Neural cell (in vitro differentiated cells): ENCODE measurements at regions not wholly inside any gene's neighbourhood (a gene's known extent, or its start where the extent isn't known, plus 50 kb on each side); places are given as distances from the start of the nearest gene placed in this dataset.
A peak's percentile ranks its signal among the peaks of the same experiment; 100 is the strongest.

Source experiments
- H2AFZ ChIP-seq: fragments of 200-600, 300-800 bp; sonication (generic), shearing (Covaris generic); 2 replicates; pipeline ENCODE4 v1.6.0; 2014; ENCODE audit warnings: low read depth, mild to moderate bottlenecking, antibody characterized with exemption, low read length, moderate library complexity
- H3F3A ChIP-seq: fragments of 200-600 bp; shearing (Covaris generic); 2 replicates; pipeline ENCODE4 v1.6.1; 2016; ENCODE audit warnings: mild to moderate bottlenecking, moderate library complexity, mixed read lengths, antibody characterized with exemption, low read length; ENCODE audit not compliant: insufficient read depth, poor library complexity, severe bottlenecking
- H3K27ac ChIP-seq: fragments of 200-600, 300-800 bp; sonication (generic), shearing (Covaris generic); 2 replicates; pipeline ENCODE4 v1.5.1; 2014; ENCODE audit warnings: mild to moderate bottlenecking, low read length, moderate library complexity
- H3K27me3 ChIP-seq: fragments of 300-800, 200-600 bp; sonication (generic), shearing (Covaris generic); 2 replicates; pipeline ENCODE4 v1.6.0; 2014; ENCODE audit warnings: mild to moderate bottlenecking, low read depth, low read length, moderate library complexity; ENCODE audit not compliant: insufficient read depth
- H3K36me3 ChIP-seq: fragments of 300-800, 200-600 bp; sonication (generic), shearing (Covaris generic); 2 replicates; pipeline ENCODE4 v1.5.1; 2014; ENCODE audit warnings: mild to moderate bottlenecking, antibody characterized with exemption, low read length, moderate library complexity; ENCODE audit not compliant: insufficient read depth
- H3K4me2 ChIP-seq: fragments of 300-800, 200-600 bp; sonication (generic), shearing (Covaris generic); 2 replicates; pipeline ENCODE4 v1.6.0; 2014; ENCODE audit warnings: mild to moderate bottlenecking, low read length
- H3K4me3 ChIP-seq: fragments of 300-800, 200-600 bp; sonication (generic), shearing (Covaris generic); 2 replicates; pipeline ENCODE4 v1.5.1; 2014; ENCODE audit warnings: mild to moderate bottlenecking, low read length, moderate library complexity
- H3K79me2 ChIP-seq: fragments of 200-600 bp; shearing (Covaris generic); replicated peaks from 2 replicates; pipeline ENCODE4 v1.6.0; 2014; ENCODE audit warnings: mild to moderate bottlenecking, low read length, moderate library complexity; ENCODE audit not compliant: insufficient read depth
- H3K9ac ChIP-seq: fragments of 300-800, 200-600 bp; sonication (generic), shearing (Covaris generic); 2 replicates; pipeline ENCODE4 v1.6.1; 2016; ENCODE audit warnings: mild to moderate bottlenecking, low read length, mixed read lengths
- H3K9me2 ChIP-seq: fragments of 200-600 bp; shearing (Covaris generic); 2 replicates; pipeline ENCODE4 v1.6.1; 2016; ENCODE audit warnings: mild to moderate bottlenecking, low read length, mixed read lengths; ENCODE audit not compliant: insufficient read depth
- H3K9me3 ChIP-seq: fragments of 200-600, 300-800 bp; sonication (generic), shearing (Covaris generic); 2 replicates; pipeline ENCODE4 v1.6.1; 2016; ENCODE audit warnings: mild to moderate bottlenecking, mixed run types, low read length, moderate library complexity, mixed read lengths
- H4K20me1 ChIP-seq: fragments of 200-600 bp; shearing (Covaris generic); 2 replicates; pipeline ENCODE4 v1.6.1; 2016; ENCODE audit warnings: mild to moderate bottlenecking, mixed run types; ENCODE audit not compliant: insufficient read depth
- EP300 ChIP-seq: fragments of 450-650 bp; conservative IDR thresholded peaks from 2 replicates; pipeline ENCODE4 v1.6.1; 2014; ENCODE audit warnings: antibody characterized with exemption, mild to moderate bottlenecking, moderate library complexity; ENCODE audit not compliant: poor library complexity, severe bottlenecking
- EZH2 ChIP-seq: fragments of 200-600, 300-800 bp; shearing (Covaris generic), sonication (generic); IDR thresholded peaks from 2 replicates; pipeline ENCODE4 v1.6.1; 2014; ENCODE audit warnings: antibody characterized with exemption, low read length, borderline replicate concordance, mild to moderate bottlenecking; ENCODE audit not compliant: insufficient read depth, poor library complexity, severe bottlenecking
- MXI1 ChIP-seq: fragments of 450-650 bp; conservative IDR thresholded peaks from 2 replicates; pipeline ENCODE4 v1.6.1; 2014; ENCODE audit warnings: antibody characterized with exemption, mild to moderate bottlenecking; ENCODE audit not compliant: poor library complexity, severe bottlenecking
- POLR2AphosphoS5 ChIP-seq: IDR thresholded peaks from 2 replicates; pipeline ENCODE4 v1.6.1; 2012
- RAD21 ChIP-seq: fragments of 450-650 bp; conservative IDR thresholded peaks from 2 replicates; pipeline ENCODE4 v1.6.1; 2014; ENCODE audit warnings: antibody characterized with exemption, mild to moderate bottlenecking, moderate library complexity
- SMC3 ChIP-seq: fragments of 450-650 bp; conservative IDR thresholded peaks from 2 replicates; pipeline ENCODE4 v1.6.1; 2014; ENCODE audit warnings: antibody characterized with exemption, mild to moderate bottlenecking, moderate library complexity; ENCODE audit not compliant: poor library complexity
- TAF1 ChIP-seq: IDR thresholded peaks from 2 replicates; pipeline ENCODE4 v1.6.1; 2012; ENCODE audit warnings: low read depth
- TF ChIP-seq, protein P1 (sequence below): IDR thresholded peaks from 2 replicates; pipeline ENCODE4 v1.6.1; 2012; ENCODE audit warnings: borderline replicate concordance
- TF ChIP-seq, protein P2 (sequence below): fragments of 450-650 bp; IDR thresholded peaks from 2 replicates; pipeline ENCODE4 v1.5.1; 2014; ENCODE audit warnings: antibody characterized with exemption, mild to moderate bottlenecking, moderate library complexity; ENCODE audit not compliant: poor library complexity, severe bottlenecking

DNA sequence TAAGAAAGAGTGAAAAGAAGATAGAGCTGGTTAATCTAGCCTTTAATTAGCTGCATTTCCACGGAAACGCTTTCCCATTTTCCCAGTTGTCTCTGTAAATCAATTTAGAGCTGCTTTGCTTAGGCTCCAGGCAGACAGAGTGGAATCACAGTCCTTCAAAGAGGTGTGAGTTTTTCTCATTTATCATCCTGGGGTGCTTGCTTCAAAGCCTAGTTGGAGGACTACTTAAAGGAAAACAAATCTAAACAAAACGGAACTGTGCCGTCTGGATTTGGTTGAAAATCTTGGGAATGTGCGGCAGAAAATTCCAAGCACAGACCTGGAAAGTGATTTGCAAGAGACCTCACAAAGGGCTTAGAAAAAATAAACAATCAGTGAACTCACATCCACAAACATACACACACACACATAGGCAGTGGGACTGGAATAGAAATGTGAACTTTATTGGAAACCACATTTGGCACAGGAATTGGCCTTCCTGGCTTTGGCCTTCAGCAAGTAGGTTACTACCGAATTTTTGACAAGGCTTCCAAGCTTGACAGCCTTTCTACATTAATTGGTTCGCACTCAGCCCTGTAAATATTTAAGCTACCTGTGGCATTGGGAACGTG, 235.2 kb upstream of the SLC24A2 start:
- H3K9me3 ChIP-seq = no peaks in the 10 kb centered on the region
- H3K9me2 ChIP-seq = no peaks in the 10 kb centered on the region
- no peaks in the 10 kb centered on the region for H3F3A ChIP-seq
- H3K4me3 ChIP-seq = peak overlapping the region; percentile 14
- no peak overlapping the region for H3K9ac ChIP-seq
- H4K20me1 ChIP-seq = no peaks in the 10 kb centered on the region
- no peaks in the 10 kb centered on the region for H3K79me2 ChIP-seq
- TF ChIP-seq, protein P1, sequence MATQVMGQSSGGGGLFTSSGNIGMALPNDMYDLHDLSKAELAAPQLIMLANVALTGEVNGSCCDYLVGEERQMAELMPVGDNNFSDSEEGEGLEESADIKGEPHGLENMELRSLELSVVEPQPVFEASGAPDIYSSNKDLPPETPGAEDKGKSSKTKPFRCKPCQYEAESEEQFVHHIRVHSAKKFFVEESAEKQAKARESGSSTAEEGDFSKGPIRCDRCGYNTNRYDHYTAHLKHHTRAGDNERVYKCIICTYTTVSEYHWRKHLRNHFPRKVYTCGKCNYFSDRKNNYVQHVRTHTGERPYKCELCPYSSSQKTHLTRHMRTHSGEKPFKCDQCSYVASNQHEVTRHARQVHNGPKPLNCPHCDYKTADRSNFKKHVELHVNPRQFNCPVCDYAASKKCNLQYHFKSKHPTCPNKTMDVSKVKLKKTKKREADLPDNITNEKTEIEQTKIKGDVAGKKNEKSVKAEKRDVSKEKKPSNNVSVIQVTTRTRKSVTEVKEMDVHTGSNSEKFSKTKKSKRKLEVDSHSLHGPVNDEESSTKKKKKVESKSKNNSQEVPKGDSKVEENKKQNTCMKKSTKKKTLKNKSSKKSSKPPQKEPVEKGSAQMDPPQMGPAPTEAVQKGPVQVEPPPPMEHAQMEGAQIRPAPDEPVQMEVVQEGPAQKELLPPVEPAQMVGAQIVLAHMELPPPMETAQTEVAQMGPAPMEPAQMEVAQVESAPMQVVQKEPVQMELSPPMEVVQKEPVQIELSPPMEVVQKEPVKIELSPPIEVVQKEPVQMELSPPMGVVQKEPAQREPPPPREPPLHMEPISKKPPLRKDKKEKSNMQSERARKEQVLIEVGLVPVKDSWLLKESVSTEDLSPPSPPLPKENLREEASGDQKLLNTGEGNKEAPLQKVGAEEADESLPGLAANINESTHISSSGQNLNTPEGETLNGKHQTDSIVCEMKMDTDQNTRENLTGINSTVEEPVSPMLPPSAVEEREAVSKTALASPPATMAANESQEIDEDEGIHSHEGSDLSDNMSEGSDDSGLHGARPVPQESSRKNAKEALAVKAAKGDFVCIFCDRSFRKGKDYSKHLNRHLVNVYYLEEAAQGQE = peak; percentile 14
- TF ChIP-seq SMC3 = no peak
- H2AFZ ChIP-seq = peak overlapping the region; percentile 49
- H3K36me3 ChIP-seq = no peaks in the 10 kb centered on the region
- no peaks in the 10 kb centered on the region for H3K27me3 ChIP-seq
- H3K4me2 ChIP-seq = peak overlapping the region; percentile 4
- H3K27ac ChIP-seq = peak overlapping the region; percentile 59

DNA sequence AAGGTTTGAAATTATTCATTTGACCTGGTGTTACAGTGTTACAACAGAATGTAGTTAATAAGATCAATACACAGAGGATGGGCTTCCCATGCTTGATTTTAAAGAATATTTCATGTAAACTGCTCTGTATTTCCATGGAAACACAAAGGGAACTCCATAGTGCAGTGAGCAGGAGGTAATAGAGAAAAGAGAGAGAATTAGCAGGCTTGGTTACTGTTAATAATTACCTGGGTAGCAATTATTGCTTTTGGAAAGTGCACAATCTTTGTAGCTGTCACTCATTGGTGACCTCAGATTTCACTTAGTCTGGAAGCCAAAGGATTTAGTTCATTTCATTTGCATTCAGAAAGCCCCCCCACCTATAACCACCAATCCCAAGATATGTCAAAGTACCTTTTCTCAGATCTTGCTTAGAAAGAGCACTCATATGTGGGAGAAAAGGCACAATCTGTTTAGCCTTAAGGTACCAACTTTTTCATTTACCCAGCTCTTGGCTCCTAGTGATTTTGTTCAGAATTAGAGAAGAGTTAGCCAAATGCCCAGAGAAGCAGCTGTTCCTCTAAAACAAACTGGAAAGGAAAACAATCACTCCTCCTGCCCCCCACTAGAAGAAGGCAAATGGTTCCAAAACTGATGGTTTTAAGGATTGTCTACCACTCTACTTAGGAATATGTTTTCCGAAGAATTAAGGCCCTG, 234.5 kb upstream of the SLC24A2 start:
- Histone ChIP-seq H4K20me1 (no peaks in the 10 kb centered on the region), H3K36me3 (no peaks in the 10 kb centered on the region), H3K27ac (peak overlapping the region; percentile 59), H3K79me2 (no peaks in the 10 kb centered on the region), H3K9ac (no peak overlapping the region), H3K4me2 (peak overlapping the region; percentile 4), H2AFZ (peak overlapping the region; percentile 49), H3K9me3 (no peaks in the 10 kb centered on the region), H3K9me2 (no peaks in the 10 kb centered on the region), H3K4me3 (peak overlapping the region; percentile 14), H3K27me3 (no peaks in the 10 kb centered on the region), H3F3A (no peaks in the 10 kb centered on the region)
- TF ChIP-seq RAD21 = peak; percentile 6
- TF ChIP-seq EP300 = peak; percentile 22
- no peak for TF ChIP-seq SMC3

DNA sequence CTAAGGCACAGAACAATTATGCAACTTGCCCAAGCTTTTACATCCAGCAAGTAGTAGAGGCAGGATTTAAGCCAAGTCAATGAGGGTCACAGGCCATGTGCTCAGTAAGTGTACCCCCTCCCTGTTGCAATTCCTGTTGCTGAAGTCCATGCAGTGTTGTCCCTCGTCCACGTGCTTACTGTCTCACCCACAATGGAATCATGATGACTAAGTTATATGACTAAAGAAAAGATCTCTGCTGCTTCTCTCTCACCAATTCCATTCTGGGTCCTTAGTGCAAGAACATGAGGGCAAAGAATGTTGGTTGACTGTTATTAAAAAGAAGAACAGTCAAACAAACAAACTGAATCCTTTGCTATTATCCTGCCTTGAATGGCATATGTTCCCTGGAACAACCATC, 233.6 kb upstream of the SLC24A2 start:
- Histone ChIP-seq H3K4me3 (no peak overlapping the region), H3K36me3 (no peaks in the 10 kb centered on the region), H3K9ac (no peak overlapping the region), H3K9me3 (no peaks in the 10 kb centered on the region), H2AFZ (no peak overlapping the region), H4K20me1 (no peaks in the 10 kb centered on the region), H3F3A (no peaks in the 10 kb centered on the region), H3K79me2 (no peaks in the 10 kb centered on the region), H3K4me2 (no peak overlapping the region), H3K9me2 (no peaks in the 10 kb centered on the region), H3K27ac (peak overlapping the region; percentile 59), H3K27me3 (no peaks in the 10 kb centered on the region)
- TF ChIP-seq EP300 (no peak), RAD21 (no peak), POLR2AphosphoS5 (no peak), SMC3 (no peak), MXI1 (no peak), TAF1 (no peak), EZH2 (no peak)
- TF ChIP-seq, protein P2, sequence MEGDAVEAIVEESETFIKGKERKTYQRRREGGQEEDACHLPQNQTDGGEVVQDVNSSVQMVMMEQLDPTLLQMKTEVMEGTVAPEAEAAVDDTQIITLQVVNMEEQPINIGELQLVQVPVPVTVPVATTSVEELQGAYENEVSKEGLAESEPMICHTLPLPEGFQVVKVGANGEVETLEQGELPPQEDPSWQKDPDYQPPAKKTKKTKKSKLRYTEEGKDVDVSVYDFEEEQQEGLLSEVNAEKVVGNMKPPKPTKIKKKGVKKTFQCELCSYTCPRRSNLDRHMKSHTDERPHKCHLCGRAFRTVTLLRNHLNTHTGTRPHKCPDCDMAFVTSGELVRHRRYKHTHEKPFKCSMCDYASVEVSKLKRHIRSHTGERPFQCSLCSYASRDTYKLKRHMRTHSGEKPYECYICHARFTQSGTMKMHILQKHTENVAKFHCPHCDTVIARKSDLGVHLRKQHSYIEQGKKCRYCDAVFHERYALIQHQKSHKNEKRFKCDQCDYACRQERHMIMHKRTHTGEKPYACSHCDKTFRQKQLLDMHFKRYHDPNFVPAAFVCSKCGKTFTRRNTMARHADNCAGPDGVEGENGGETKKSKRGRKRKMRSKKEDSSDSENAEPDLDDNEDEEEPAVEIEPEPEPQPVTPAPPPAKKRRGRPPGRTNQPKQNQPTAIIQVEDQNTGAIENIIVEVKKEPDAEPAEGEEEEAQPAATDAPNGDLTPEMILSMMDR = no peak
- TF ChIP-seq, protein P1 = no peak
